Activated CD4-positive, alpha-beta memory T cell treated with anti-CD3 and anti-CD28 coated beads for 36 hours (primary cell): ENCODE measurements at regions not wholly inside any gene's neighbourhood (a gene's known extent, or its start where the extent isn't known, plus 50 kb on each side); places are given as distances from the start of the nearest gene placed in this dataset.

ENCODE experiments used
- CTCF ChIA-PET: fragments of 350-600 bp; sonication (Branson Sonifier 250); formaldehyde crosslinking; loops from one replicate; lab custom pipeline; 2021; ENCODE audit warnings: antibody characterized with exemption, inconsistent platforms; lab: Charles Lee
- POLR2A ChIA-PET: fragments of 350-600 bp; sonication (Branson Sonifier 250); formaldehyde crosslinking; loops from one replicate; lab custom pipeline; 2021; ENCODE audit warnings: antibody characterized with exemption; lab: Charles Lee
- DNase-seq: peaks from one replicate; pipeline ENCODE4 v3.0.0-alpha.2; 2020
- H3K27ac Mint-ChIP-seq: one replicate; pipeline ENCODE4 v1.8.0; 2021; ENCODE audit warnings: mixed read lengths
- H3K27me3 Mint-ChIP-seq: one replicate; pipeline ENCODE4 v1.8.0; 2021; ENCODE audit warnings: mixed read lengths
- H3K36me3 Mint-ChIP-seq: one replicate; pipeline ENCODE4 v1.8.0; 2021; ENCODE audit warnings: mixed read lengths
- H3K4me1 Mint-ChIP-seq: one replicate; pipeline ENCODE4 v1.8.0; 2021; ENCODE audit warnings: low read depth, mixed read lengths
- H3K4me3 Mint-ChIP-seq: one replicate; pipeline ENCODE4 v1.8.0; 2021; ENCODE audit warnings: mild to moderate bottlenecking, mixed read lengths
- H3K9me3 Mint-ChIP-seq: one replicate; pipeline ENCODE4 v1.8.0; 2021; ENCODE audit warnings: mixed read lengths
- intact Hi-C: fragments of 100-400 bp; cut with micrococcal nuclease; formaldehyde crosslinking; loops from one replicate; pipeline ENCODE4 v1.15.1; 2023

- Mint-ChIP-seq H3K36me3 (no peaks in the 10 kb centered on the region), H3K9me3 (no peaks in the 10 kb centered on the region), H3K4me1 (peaks cover 7% of the 10 kb centered on the region), H3K27me3 (no peaks in the 10 kb centered on the region), H3K27ac (no peak overlapping the region), H3K4me3 (no peak overlapping the region)
- POLR2A ChIA-PET = no interaction called here
- no peak for DNase-seq
- CTCF ChIA-PET = interaction anchor here (1.0 kb wide), 1 partner anchor 189 kb away, joined by 3 read pairs; no protein-coding TSS in a partner anchor
- intact Hi-C loops = no loop called here
These were observed 105.7 kb downstream of the ELAPOR2 start for GRCh38 chr7:86953653-86954336.

- DNase-seq = no peak
- Mint-ChIP-seq H3K4me3 (no peak overlapping the region), H3K27me3 (no peaks in the 10 kb centered on the region), H3K9me3 (no peaks in the 10 kb centered on the region), H3K4me1 (peaks cover 7% of the 10 kb centered on the region), H3K27ac (no peak overlapping the region), H3K36me3 (no peaks in the 10 kb centered on the region)
- intact Hi-C loops = no loop called here
- ChIA-PET POLR2A (no interaction called here), CTCF (interaction anchor here (1.0 to 2.4 kb wide), 2 partner anchors 190 to 195 kb away, joined by 3 to 6 read pairs; no protein-coding TSS in a partner anchor)
These were observed 106.2 kb downstream of the ELAPOR2 start for GRCh38 chr7:86953219-86953618.

DNA sequence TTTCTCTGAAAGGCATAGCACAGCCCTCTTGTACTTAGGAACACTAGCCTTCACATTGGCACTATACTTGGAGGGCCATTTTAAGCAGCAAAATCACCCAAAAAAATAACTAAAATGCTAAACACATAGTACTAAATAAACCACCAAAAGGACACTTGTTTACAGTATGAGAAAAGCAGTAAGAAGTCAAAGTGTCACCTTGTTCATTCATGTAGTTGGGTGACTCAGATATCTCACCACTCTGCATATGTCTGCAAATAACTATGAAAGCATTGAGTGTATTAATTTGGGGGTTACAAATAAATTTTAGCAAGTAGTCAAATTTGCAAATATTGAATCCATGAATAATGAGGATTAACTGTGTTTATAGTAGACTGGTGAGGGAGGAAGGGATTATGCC is 107.6 kb downstream of the ELAPOR2 start:
- intact Hi-C loops = no loop called here
- DNase-seq = no peak
- H3K4me3 Mint-ChIP-seq = no peak overlapping the region
- peaks cover 5% of the 10 kb centered on the region for H3K4me1 Mint-ChIP-seq
- POLR2A ChIA-PET = no interaction called here
- no peaks in the 10 kb centered on the region for H3K9me3 Mint-ChIP-seq
- CTCF ChIA-PET = interaction anchor here (2.4 kb wide), 1 partner anchor 197 kb away, joined by 6 read pairs; no protein-coding TSS in a partner anchor
- no peak overlapping the region for H3K27ac Mint-ChIP-seq
- no peaks in the 10 kb centered on the region for H3K36me3 Mint-ChIP-seq
- no peaks in the 10 kb centered on the region for H3K27me3 Mint-ChIP-seq

GRCh38 chr7:86950944-86951343 is 108.5 kb downstream of the ELAPOR2 start:
- H3K36me3 Mint-ChIP-seq = no peaks in the 10 kb centered on the region
- ChIA-PET POLR2A (interaction anchor here (1.1 kb wide), 1 partner anchor 201 kb away, joined by 3 read pairs; the partner anchor contains the start of gene DMTF1), CTCF (interaction anchor here (0.8 to 2.4 kb wide), 4 partner anchors 9 to 270 kb away, joined by 4 to 6 read pairs (median 4); no protein-coding TSS in a partner anchor)
- DNase-seq = no peak
- no peak overlapping the region for H3K4me3 Mint-ChIP-seq
- intact Hi-C loops = no loop called here
- no peaks in the 10 kb centered on the region for H3K27me3 Mint-ChIP-seq
- no peaks in the 10 kb centered on the region for H3K9me3 Mint-ChIP-seq
- no peak overlapping the region for H3K27ac Mint-ChIP-seq
- H3K4me1 Mint-ChIP-seq = peaks cover 4% of the 10 kb centered on the region

- intact Hi-C loops = no loop called here
- ChIA-PET POLR2A (interaction anchor here (1.1 kb wide), 1 partner anchor 202 kb away, joined by 3 read pairs; the partner anchor contains the start of gene DMTF1), CTCF (interaction anchor here (0.8 to 1.7 kb wide), 4 partner anchors 9 to 286 kb away, joined by 4 to 5 read pairs (median 4); no protein-coding TSS in a partner anchor)
- no peak for DNase-seq
- Mint-ChIP-seq H3K4me3 (no peak overlapping the region), H3K27ac (no peak overlapping the region), H3K27me3 (no peaks in the 10 kb centered on the region), H3K4me1 (peaks cover 2% of the 10 kb centered on the region), H3K9me3 (no peaks in the 10 kb centered on the region), H3K36me3 (no peaks in the 10 kb centered on the region)
These were observed 109.1 kb downstream of the ELAPOR2 start for GRCh38 chr7:86950360-86950759.

GRCh38 chr7:86949779-86950260 is 109.6 kb downstream of the ELAPOR2 start:
- ChIA-PET CTCF (interaction anchor here (0.6 to 1.7 kb wide), 4 partner anchors 8 to 287 kb away, joined by 3 to 5 read pairs (median 4); no protein-coding TSS in a partner anchor), POLR2A (interaction anchor here (1.1 kb wide), 1 partner anchor 203 kb away, joined by 3 read pairs; the partner anchor contains the start of gene DMTF1)
- H3K36me3 Mint-ChIP-seq = no peaks in the 10 kb centered on the region
- H3K4me1 Mint-ChIP-seq = peaks cover 2% of the 10 kb centered on the region
- intact Hi-C loops = no loop called here
- H3K4me3 Mint-ChIP-seq = no peak overlapping the region
- no peaks in the 10 kb centered on the region for H3K9me3 Mint-ChIP-seq
- H3K27ac Mint-ChIP-seq = no peak overlapping the region
- no peak for DNase-seq
- H3K27me3 Mint-ChIP-seq = no peaks in the 10 kb centered on the region

GRCh38 chr7:86949052-86949778 is 110.2 kb downstream of the ELAPOR2 start:
- Mint-ChIP-seq H3K36me3 (no peaks in the 10 kb centered on the region), H3K4me1 (peaks cover 2% of the 10 kb centered on the region), H3K4me3 (no peak overlapping the region), H3K27ac (no peak overlapping the region), H3K27me3 (no peaks in the 10 kb centered on the region), H3K9me3 (no peaks in the 10 kb centered on the region)
- POLR2A ChIA-PET = no interaction called here
- intact Hi-C loops = no loop called here
- no peak for DNase-seq
- CTCF ChIA-PET = interaction anchor here (0.6 to 1.7 kb wide), 5 partner anchors 8 to 287 kb away, joined by 3 to 5 read pairs (median 3); no protein-coding TSS in a partner anchor

GRCh38 chr7:86947929-86948328 is 111.5 kb downstream of the ELAPOR2 start:
- ChIA-PET CTCF (interaction anchor here (0.8 kb wide), 1 partner anchor 203 kb away, joined by 3 read pairs; no protein-coding TSS in a partner anchor), POLR2A (interaction anchor here (0.9 kb wide), 1 partner anchor 205 kb away, joined by 3 read pairs; the partner anchor contains the start of gene DMTF1)
- H3K36me3 Mint-ChIP-seq = no peaks in the 10 kb centered on the region
- intact Hi-C loops = no loop called here
- H3K27ac Mint-ChIP-seq = no peak overlapping the region
- peaks cover 2% of the 10 kb centered on the region for H3K4me1 Mint-ChIP-seq
- H3K27me3 Mint-ChIP-seq = no peaks in the 10 kb centered on the region
- no peaks in the 10 kb centered on the region for H3K9me3 Mint-ChIP-seq
- H3K4me3 Mint-ChIP-seq = no peak overlapping the region
- no peak for DNase-seq

DNA sequence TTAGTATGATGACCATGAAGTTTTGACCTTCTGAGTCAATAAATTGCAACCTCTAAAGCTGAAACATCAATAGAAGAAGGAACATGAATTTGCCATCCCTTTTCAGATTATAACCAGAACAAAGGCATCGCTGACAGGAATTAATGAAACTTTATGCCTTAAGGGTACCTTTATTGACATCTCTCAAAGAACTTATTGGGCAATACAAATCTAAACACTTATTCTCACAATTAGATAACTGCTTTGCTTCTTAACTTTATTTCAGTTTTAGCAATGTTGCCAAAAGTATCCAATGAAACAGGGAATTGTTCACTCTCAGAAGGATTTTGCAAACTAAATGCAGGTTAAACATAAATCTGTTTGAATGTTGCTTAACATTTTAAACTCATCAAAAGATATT is 116.0 kb downstream of the ELAPOR2 start:
- Mint-ChIP-seq H3K4me3 (no peak overlapping the region), H3K27ac (no peak overlapping the region), H3K36me3 (no peaks in the 10 kb centered on the region), H3K27me3 (no peaks in the 10 kb centered on the region), H3K4me1 (no peaks in the 10 kb centered on the region), H3K9me3 (no peaks in the 10 kb centered on the region)
- DNase-seq = no peak
- ChIA-PET POLR2A (no interaction called here), CTCF (interaction anchor here (0.6 to 4.5 kb wide), 4 partner anchors 16 to 473 kb away, joined by 3 to 43 read pairs (median 8); no protein-coding TSS in a partner anchor)
- intact Hi-C loops = no loop called here

- H3K4me1 Mint-ChIP-seq = no peaks in the 10 kb centered on the region
- no peak for DNase-seq
- H3K36me3 Mint-ChIP-seq = no peaks in the 10 kb centered on the region
- intact Hi-C loops = no loop called here
- CTCF ChIA-PET = interaction anchor here (1.2 to 4.5 kb wide), 3 partner anchors 15 to 473 kb away, joined by 3 to 43 read pairs (median 11); no protein-coding TSS in a partner anchor
- H3K27ac Mint-ChIP-seq = no peak overlapping the region
- no peak overlapping the region for H3K4me3 Mint-ChIP-seq
- no peaks in the 10 kb centered on the region for H3K9me3 Mint-ChIP-seq
- POLR2A ChIA-PET = no interaction called here
- no peaks in the 10 kb centered on the region for H3K27me3 Mint-ChIP-seq
These were observed 116.5 kb downstream of the ELAPOR2 start for GRCh38 chr7:86942995-86943394.

DNA sequence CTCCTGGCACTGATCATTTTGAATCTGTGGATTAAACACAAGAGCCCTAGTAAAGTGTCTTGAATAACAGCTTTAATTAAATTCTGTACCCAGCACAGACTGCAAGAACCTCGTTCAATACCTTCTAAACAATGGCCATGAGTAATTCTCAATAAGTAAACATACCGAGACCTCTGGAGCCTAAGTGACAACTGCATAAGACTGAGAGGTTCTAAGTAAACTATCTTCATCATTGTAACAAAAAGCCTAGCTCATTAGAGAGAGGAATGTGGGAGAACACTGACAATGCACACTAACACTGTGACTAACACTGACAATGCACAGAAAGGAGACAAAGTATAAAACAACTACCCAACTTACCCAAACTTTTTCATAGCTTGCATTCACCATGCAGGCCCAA is 117.4 kb downstream of the ELAPOR2 start:
- H3K4me1 Mint-ChIP-seq = no peaks in the 10 kb centered on the region
- ChIA-PET CTCF (interaction anchor here (1.0 to 4.5 kb wide), 6 partner anchors 8 to 474 kb away, joined by 3 to 43 read pairs (median 6); no protein-coding TSS in a partner anchor), POLR2A (no interaction called here)
- intact Hi-C loops = no loop called here
- DNase-seq = no peak
- H3K27ac Mint-ChIP-seq = no peak overlapping the region
- no peak overlapping the region for H3K4me3 Mint-ChIP-seq
- H3K9me3 Mint-ChIP-seq = no peaks in the 10 kb centered on the region
- no peaks in the 10 kb centered on the region for H3K36me3 Mint-ChIP-seq
- H3K27me3 Mint-ChIP-seq = no peaks in the 10 kb centered on the region
